HEK293 (cell line): ENCODE measurements at regions not wholly inside any gene's neighbourhood (a gene's known extent, or its start where the extent isn't known, plus 50 kb on each side); places are given as distances from the start of the nearest gene placed in this dataset.

Source experiments
- KLF7 ChIP-seq: fragments of 450-650 bp; formaldehyde crosslinking; IDR thresholded peaks from 2 replicates; pipeline ENCODE4 v1.5.1; 2016; ENCODE audit warnings: missing biosample characterization, missing genetic modification characterization, borderline replicate concordance
- PRDM1 ChIP-seq: fragments of 450-650 bp; formaldehyde crosslinking; IDR thresholded peaks from 2 replicates; pipeline ENCODE4; 2016; ENCODE audit warnings: missing biosample characterization, missing genetic modification characterization
- ZBTB1 ChIP-seq: fragments of 450-650 bp; formaldehyde crosslinking; IDR thresholded peaks from 2 replicates; pipeline ENCODE4 v1.5.1; 2016; ENCODE audit warnings: missing biosample characterization, missing genetic modification characterization
- ZBTB21 ChIP-seq: fragments of 450-650 bp; formaldehyde crosslinking; IDR thresholded peaks from 2 replicates; pipeline ENCODE4 v1.5.1; 2017; ENCODE audit warnings: missing biosample characterization, missing genetic modification characterization
- ZNF248 ChIP-seq: fragments of 450-650 bp; formaldehyde crosslinking; IDR thresholded peaks from 2 replicates; pipeline ENCODE4 v1.5.1; 2017; ENCODE audit warnings: missing biosample characterization, missing genetic modification characterization
- ZNF324 ChIP-seq: fragments of 450-650 bp; formaldehyde crosslinking; IDR thresholded peaks from 2 replicates; pipeline ENCODE4 v1.5.1; 2016; ENCODE audit warnings: missing biosample characterization, missing genetic modification characterization
- ZNF596 ChIP-seq: fragments of 450-650 bp; IDR thresholded peaks from 2 replicates; pipeline ENCODE4 v1.5.0; 2018; ENCODE audit warnings: missing biosample characterization, mild to moderate bottlenecking, missing genetic modification characterization, moderate library complexity
- ZNF837 ChIP-seq: fragments of 450-650 bp; formaldehyde crosslinking; IDR thresholded peaks from 2 replicates; pipeline ENCODE4 v1.5.1; 2016; ENCODE audit warnings: missing biosample characterization, missing genetic modification characterization
- ZSCAN30 ChIP-seq: fragments of 450-650 bp; IDR thresholded peaks from 2 replicates; pipeline ENCODE4 v1.5.1; 2018; ENCODE audit warnings: missing biosample characterization, mild to moderate bottlenecking, missing genetic modification characterization, moderate library complexity
- TF ChIP-seq, protein P1 (sequence below): fragments of 450-650 bp; formaldehyde crosslinking; IDR thresholded peaks from 2 replicates; pipeline ENCODE4 v1.5.1; 2016; ENCODE audit warnings: missing biosample characterization, missing genetic modification characterization
- TF ChIP-seq, protein P2 (sequence below): fragments of 450-650 bp; formaldehyde crosslinking; IDR thresholded peaks from 2 replicates; pipeline ENCODE4 v1.5.1; 2016; ENCODE audit warnings: missing biosample characterization, missing genetic modification characterization
- TF ChIP-seq, protein P3 (sequence below): fragments of 450-650 bp; formaldehyde crosslinking; IDR thresholded peaks from 2 replicates; pipeline ENCODE4 v1.5.1; 2016; ENCODE audit warnings: missing biosample characterization, missing genetic modification characterization

DNA sequence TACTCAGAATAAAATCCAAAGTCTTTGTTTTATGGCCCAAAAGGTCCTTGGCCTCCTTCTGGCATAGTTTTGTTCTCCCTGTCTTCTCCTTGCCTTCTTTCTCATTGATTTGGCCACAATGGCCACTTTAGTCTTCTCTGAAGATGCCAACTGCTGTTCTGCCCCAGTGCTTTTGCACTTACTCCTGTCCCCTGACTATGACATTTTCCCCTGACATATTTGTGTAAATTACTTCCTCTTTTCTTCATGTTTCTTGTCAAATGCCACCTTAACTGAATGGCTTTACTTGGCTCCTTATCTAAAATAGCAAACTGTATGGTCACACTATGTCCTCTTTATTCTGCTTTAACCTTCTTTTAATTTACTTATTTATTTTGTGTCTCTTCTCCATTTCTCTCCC, 484.7 kb upstream of the ARRDC3 start:
- TF ChIP-seq ZBTB21 (tag by site-specific recombination) = no peak
- no peak for TF ChIP-seq ZBTB1 (tag by site-specific recombination)
- TF ChIP-seq, protein P1, sequence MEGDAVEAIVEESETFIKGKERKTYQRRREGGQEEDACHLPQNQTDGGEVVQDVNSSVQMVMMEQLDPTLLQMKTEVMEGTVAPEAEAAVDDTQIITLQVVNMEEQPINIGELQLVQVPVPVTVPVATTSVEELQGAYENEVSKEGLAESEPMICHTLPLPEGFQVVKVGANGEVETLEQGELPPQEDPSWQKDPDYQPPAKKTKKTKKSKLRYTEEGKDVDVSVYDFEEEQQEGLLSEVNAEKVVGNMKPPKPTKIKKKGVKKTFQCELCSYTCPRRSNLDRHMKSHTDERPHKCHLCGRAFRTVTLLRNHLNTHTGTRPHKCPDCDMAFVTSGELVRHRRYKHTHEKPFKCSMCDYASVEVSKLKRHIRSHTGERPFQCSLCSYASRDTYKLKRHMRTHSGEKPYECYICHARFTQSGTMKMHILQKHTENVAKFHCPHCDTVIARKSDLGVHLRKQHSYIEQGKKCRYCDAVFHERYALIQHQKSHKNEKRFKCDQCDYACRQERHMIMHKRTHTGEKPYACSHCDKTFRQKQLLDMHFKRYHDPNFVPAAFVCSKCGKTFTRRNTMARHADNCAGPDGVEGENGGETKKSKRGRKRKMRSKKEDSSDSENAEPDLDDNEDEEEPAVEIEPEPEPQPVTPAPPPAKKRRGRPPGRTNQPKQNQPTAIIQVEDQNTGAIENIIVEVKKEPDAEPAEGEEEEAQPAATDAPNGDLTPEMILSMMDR (tag by site-specific recombination) = no peak
- TF ChIP-seq, protein P2, sequence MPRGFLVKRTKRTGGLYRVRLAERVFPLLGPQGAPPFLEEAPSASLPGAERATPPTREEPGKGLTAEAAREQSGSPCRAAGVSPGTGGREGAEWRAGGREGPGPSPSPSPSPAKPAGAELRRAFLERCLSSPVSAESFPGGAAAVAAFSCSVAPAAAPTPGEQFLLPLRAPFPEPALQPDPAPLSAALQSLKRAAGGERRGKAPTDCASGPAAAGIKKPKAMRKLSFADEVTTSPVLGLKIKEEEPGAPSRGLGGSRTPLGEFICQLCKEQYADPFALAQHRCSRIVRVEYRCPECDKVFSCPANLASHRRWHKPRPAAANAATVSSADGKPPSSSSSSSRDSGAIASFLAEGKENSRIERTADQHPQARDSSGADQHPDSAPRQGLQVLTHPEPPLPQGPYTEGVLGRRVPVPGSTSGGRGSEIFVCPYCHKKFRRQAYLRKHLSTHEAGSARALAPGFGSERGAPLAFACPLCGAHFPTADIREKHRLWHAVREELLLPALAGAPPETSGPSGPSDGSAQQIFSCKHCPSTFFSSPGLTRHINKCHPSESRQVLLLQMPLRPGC = no peak
- no peak for TF ChIP-seq PRDM1 (tag by site-specific recombination)
- TF ChIP-seq ZNF837 (tag by site-specific recombination) = no peak
- TF ChIP-seq ZNF248 (tag by site-specific recombination) = no peak
- TF ChIP-seq ZSCAN30 (tag by site-specific recombination) = no peak
- TF ChIP-seq, protein P3, sequence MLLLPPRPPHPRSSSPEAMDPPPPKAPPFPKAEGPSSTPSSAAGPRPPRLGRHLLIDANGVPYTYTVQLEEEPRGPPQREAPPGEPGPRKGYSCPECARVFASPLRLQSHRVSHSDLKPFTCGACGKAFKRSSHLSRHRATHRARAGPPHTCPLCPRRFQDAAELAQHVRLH (tag by site-specific recombination) = no peak
- no peak for TF ChIP-seq ZNF324 (tag by site-specific recombination)
- TF ChIP-seq KLF7 (tag by site-specific recombination) = no peak
- no peak for TF ChIP-seq ZNF596 (tag by site-specific recombination)
